GM23338 (cell line): ENCODE measurements at regions not wholly inside any gene's neighbourhood (a gene's known extent, or its start where the extent isn't known, plus 50 kb on each side); places are given as distances from the start of the nearest gene placed in this dataset.

Experiments used
- ATAC-seq: fragments of 200-7000 bp; cut with Tn5 transposase; 3 replicates; pipeline ENCODE4 v1.9.1; 2020
- DNase-seq: peaks from one replicate; pipeline ENCODE4 v3.0.0-alpha.2; 2015; ENCODE audit warnings: low spot score
- H2AFZ ChIP-seq: fragments of 200-600 bp; sonication (generic); 2 replicates; pipeline ENCODE4 v1.8.0; 2016; ENCODE audit warnings: antibody characterized with exemption, mild to moderate bottlenecking, moderate library complexity
- H3F3A ChIP-seq: fragments of 200-600 bp; sonication (generic); replicated peaks from 2 replicates; pipeline ENCODE4 v1.8.0; 2017; ENCODE audit warnings: antibody characterized with exemption, mixed run types, low read depth
- H3K27ac ChIP-seq: fragments of 200-600 bp; sonication (generic); 2 replicates; pipeline ENCODE4 v1.6.1; 2016; ENCODE audit warnings: low read depth
- H3K27me3 ChIP-seq: fragments of 200-600 bp; sonication (generic); 2 replicates; pipeline ENCODE4 v1.8.0; 2016; ENCODE audit warnings: mild to moderate bottlenecking, mixed run types, moderate library complexity; ENCODE audit not compliant: insufficient read depth
- H3K36me3 ChIP-seq: fragments of 200-600 bp; sonication (generic); 2 replicates; pipeline ENCODE4 v1.8.0; 2016; ENCODE audit warnings: mild to moderate bottlenecking; ENCODE audit not compliant: insufficient read depth
- H3K4me1 ChIP-seq: fragments of 200-600 bp; sonication (generic); 2 replicates; pipeline ENCODE4 v1.8.0; 2016; ENCODE audit warnings: mild to moderate bottlenecking, moderate library complexity; ENCODE audit not compliant: insufficient read depth
- H3K4me2 ChIP-seq: fragments of 200-600 bp; sonication (generic); 2 replicates; pipeline ENCODE4 v1.7.1; 2017; ENCODE audit warnings: mixed run types
- H3K4me3 ChIP-seq: fragments of 200-600 bp; sonication (generic); 2 replicates; pipeline ENCODE4 v1.6.1; 2016; ENCODE audit warnings: mixed run types
- H3K79me2 ChIP-seq: fragments of 200-600 bp; sonication (generic); replicated peaks from 2 replicates; pipeline ENCODE4 v1.8.0; 2017; ENCODE audit warnings: mild to moderate bottlenecking; ENCODE audit not compliant: insufficient read depth
- H3K9me2 ChIP-seq: fragments of 200-600 bp; sonication (generic); 2 replicates; pipeline ENCODE4 v1.8.0; 2017; ENCODE audit not compliant: insufficient read depth
- H4K20me1 ChIP-seq: fragments of 200-600 bp; sonication (generic); replicated peaks from 2 replicates; pipeline ENCODE4 v1.8.0; 2017; ENCODE audit warnings: mild to moderate bottlenecking; ENCODE audit not compliant: insufficient read depth
- H3K27ac Mint-ChIP-seq: 2 replicates; pipeline ENCODE4 v1.8.0; 2020; ENCODE audit warnings: inconsistent platforms, mild to moderate bottlenecking, moderate library complexity, mixed read lengths
- H3K27me3 Mint-ChIP-seq: 3 replicates; pipeline ENCODE4 v1.8.0; 2022; ENCODE audit warnings: low read depth, mild to moderate bottlenecking, moderate library complexity, mixed read lengths, inconsistent platforms; ENCODE audit not compliant: insufficient read depth, poor library complexity
- H3K36me3 Mint-ChIP-seq: 3 replicates; pipeline ENCODE4 v1.8.0; 2021; ENCODE audit warnings: low read depth, mild to moderate bottlenecking, inconsistent platforms, moderate library complexity, mixed read lengths
- H3K4me1 Mint-ChIP-seq: 3 replicates; pipeline ENCODE4 v1.8.0; 2020; ENCODE audit warnings: mild to moderate bottlenecking, inconsistent platforms, mixed read lengths
- H3K4me3 Mint-ChIP-seq: 3 replicates; pipeline ENCODE4 v1.8.0; 2021; ENCODE audit warnings: moderate library complexity, mild to moderate bottlenecking, inconsistent platforms, mixed read lengths
- H3K9me3 Mint-ChIP-seq: 3 replicates; pipeline ENCODE4 v1.8.0; 2020; ENCODE audit warnings: moderate library complexity, mild to moderate bottlenecking, inconsistent platforms, mixed read lengths
- CREB1 ChIP-seq: fragments of 250-450 bp; sonication (Bioruptor Pico); IDR thresholded peaks from 2 replicates; pipeline ENCODE4 v1.5.0; 2020; ENCODE audit warnings: low read depth, mild to moderate bottlenecking, moderate library complexity
- ETS1 ChIP-seq: IDR thresholded peaks from 2 replicates; pipeline ENCODE4 v1.6.1; 2016; ENCODE audit warnings: antibody characterized with exemption
- EZH2 ChIP-seq: fragments of 200-600 bp; sonication (generic); IDR thresholded peaks from one replicate; pipeline ENCODE4 v1.8.0; 2017; ENCODE audit warnings: antibody characterized with exemption, mild to moderate bottlenecking, low read depth; ENCODE audit not compliant: unreplicated experiment
- EZH2phosphoT487 ChIP-seq: fragments of 200-600 bp; sonication (generic); IDR thresholded peaks from one replicate; pipeline ENCODE4 v1.8.1; 2018; ENCODE audit warnings: antibody characterized with exemption; ENCODE audit not compliant: unreplicated experiment
- JUNB ChIP-seq: IDR thresholded peaks from one replicate; pipeline ENCODE4 v1.6.1; 2016; ENCODE audit warnings: antibody characterized with exemption; ENCODE audit not compliant: unreplicated experiment
- NANOG ChIP-seq: IDR thresholded peaks from 2 replicates; pipeline ENCODE4 v1.6.1; 2016; ENCODE audit warnings: antibody characterized with exemption, borderline replicate concordance
- POLR2AphosphoS5 ChIP-seq: IDR thresholded peaks from 2 replicates; pipeline ENCODE4 v1.6.1; 2016; ENCODE audit warnings: antibody characterized with exemption, low read depth
- STAT1 ChIP-seq: IDR thresholded peaks from one replicate; pipeline ENCODE4 v1.6.1; 2016; ENCODE audit warnings: antibody characterized with exemption; ENCODE audit not compliant: unreplicated experiment
- ZNF114 ChIP-seq: fragments of 250-450 bp; sonication (Bioruptor Pico); IDR thresholded peaks from 2 replicates; pipeline ENCODE4 v1.5.0; 2020; ENCODE audit warnings: mild to moderate bottlenecking, moderate library complexity
- ZNF331 ChIP-seq: fragments of 250-450 bp; sonication (Bioruptor Pico); IDR thresholded peaks from 2 replicates; pipeline ENCODE4 v1.5.0; 2020; ENCODE audit warnings: low read depth, mild to moderate bottlenecking, moderate library complexity
- ZNF462 ChIP-seq: fragments of 250-450 bp; sonication (Bioruptor Pico); IDR thresholded peaks from 2 replicates; pipeline ENCODE4 v1.5.0; 2020; ENCODE audit warnings: mild to moderate bottlenecking, moderate library complexity
- TF ChIP-seq, protein P1 (sequence below), 2 experiments: fragments of 200-600 bp in 1 of 2; sonication (generic) in 1 of 2; conservative IDR thresholded peaks; 2 replicates each; pipeline versions ENCODE4 v1.5.1 to v1.6.1; 2016 to 2017; ENCODE audit warnings: antibody characterized with exemption in 2 of 2, low read depth in 2 of 2, mild to moderate bottlenecking in 2 of 2, moderate library complexity in 1 of 2
- TF ChIP-seq, protein P2 (sequence below): IDR thresholded peaks from one replicate; pipeline ENCODE4 v1.6.1; 2018; ENCODE audit warnings: antibody characterized with exemption; ENCODE audit not compliant: unreplicated experiment

DNA sequence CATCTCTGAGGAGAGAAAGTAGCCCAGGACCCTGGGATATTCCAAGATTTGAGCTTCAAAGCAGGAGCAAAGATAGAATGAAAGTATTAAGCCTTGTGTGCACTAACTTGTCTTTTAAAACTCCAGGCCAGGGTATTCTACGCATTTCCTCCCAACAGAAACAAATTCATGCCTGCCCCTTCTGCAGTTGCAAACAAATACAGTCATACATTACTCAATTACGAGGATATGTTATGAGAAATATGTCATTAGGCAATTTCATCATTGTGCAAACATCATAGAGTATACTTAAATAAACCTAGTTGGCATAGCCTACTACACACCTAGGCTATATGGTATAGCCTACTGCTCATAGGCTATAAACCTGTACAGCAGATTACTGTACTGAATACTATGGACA is 154.5 kb upstream of the KIAA1217 start:
- H3K79me2 ChIP-seq, result no peaks in the 10 kb centered on the region
- H3K4me3 ChIP-seq, result no peak overlapping the region
- no peaks in the 10 kb centered on the region for H4K20me1 ChIP-seq
- Mint-ChIP-seq H3K27ac (no peak overlapping the region), H3K36me3 (no peaks in the 10 kb centered on the region; the same call in 2 of the 3 replicates), H3K27me3 (peaks cover 4% of the 10 kb centered on the region), H3K4me3 (no peak overlapping the region), H3K4me1 (peaks cover 9% of the 10 kb centered on the region), H3K9me3 (peaks cover 10% of the 10 kb centered on the region; the same call in 1 of the 3 replicates)
- no peaks in the 10 kb centered on the region for H3K27me3 ChIP-seq
- H3F3A ChIP-seq, result no peaks in the 10 kb centered on the region
- H3K4me1 ChIP-seq, result 0 out of 2 replicates have a peak, but pooled peaks cover 4% of the 10 kb centered on the region
- no peaks in the 10 kb centered on the region for H3K36me3 ChIP-seq
- TF ChIP-seq ETS1 (no peak), STAT1 (no peak), EZH2 (no peak), ZNF462 (CRISPR knock-in tag) (no peak), ZNF114 (CRISPR knock-in tag) (no peak), EZH2phosphoT487 (no peak), JUNB (no peak), ZNF331 (CRISPR knock-in tag) (no peak), CREB1 (CRISPR knock-in tag) (no peak), POLR2AphosphoS5 (no peak), NANOG (no peak)
- TF ChIP-seq, protein P1, sequence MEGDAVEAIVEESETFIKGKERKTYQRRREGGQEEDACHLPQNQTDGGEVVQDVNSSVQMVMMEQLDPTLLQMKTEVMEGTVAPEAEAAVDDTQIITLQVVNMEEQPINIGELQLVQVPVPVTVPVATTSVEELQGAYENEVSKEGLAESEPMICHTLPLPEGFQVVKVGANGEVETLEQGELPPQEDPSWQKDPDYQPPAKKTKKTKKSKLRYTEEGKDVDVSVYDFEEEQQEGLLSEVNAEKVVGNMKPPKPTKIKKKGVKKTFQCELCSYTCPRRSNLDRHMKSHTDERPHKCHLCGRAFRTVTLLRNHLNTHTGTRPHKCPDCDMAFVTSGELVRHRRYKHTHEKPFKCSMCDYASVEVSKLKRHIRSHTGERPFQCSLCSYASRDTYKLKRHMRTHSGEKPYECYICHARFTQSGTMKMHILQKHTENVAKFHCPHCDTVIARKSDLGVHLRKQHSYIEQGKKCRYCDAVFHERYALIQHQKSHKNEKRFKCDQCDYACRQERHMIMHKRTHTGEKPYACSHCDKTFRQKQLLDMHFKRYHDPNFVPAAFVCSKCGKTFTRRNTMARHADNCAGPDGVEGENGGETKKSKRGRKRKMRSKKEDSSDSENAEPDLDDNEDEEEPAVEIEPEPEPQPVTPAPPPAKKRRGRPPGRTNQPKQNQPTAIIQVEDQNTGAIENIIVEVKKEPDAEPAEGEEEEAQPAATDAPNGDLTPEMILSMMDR (conservative IDR thresholded peaks at IDR 0.05; ENCODE audit: low read depth in 2 of 2), result no peak
- TF ChIP-seq, protein P2, sequence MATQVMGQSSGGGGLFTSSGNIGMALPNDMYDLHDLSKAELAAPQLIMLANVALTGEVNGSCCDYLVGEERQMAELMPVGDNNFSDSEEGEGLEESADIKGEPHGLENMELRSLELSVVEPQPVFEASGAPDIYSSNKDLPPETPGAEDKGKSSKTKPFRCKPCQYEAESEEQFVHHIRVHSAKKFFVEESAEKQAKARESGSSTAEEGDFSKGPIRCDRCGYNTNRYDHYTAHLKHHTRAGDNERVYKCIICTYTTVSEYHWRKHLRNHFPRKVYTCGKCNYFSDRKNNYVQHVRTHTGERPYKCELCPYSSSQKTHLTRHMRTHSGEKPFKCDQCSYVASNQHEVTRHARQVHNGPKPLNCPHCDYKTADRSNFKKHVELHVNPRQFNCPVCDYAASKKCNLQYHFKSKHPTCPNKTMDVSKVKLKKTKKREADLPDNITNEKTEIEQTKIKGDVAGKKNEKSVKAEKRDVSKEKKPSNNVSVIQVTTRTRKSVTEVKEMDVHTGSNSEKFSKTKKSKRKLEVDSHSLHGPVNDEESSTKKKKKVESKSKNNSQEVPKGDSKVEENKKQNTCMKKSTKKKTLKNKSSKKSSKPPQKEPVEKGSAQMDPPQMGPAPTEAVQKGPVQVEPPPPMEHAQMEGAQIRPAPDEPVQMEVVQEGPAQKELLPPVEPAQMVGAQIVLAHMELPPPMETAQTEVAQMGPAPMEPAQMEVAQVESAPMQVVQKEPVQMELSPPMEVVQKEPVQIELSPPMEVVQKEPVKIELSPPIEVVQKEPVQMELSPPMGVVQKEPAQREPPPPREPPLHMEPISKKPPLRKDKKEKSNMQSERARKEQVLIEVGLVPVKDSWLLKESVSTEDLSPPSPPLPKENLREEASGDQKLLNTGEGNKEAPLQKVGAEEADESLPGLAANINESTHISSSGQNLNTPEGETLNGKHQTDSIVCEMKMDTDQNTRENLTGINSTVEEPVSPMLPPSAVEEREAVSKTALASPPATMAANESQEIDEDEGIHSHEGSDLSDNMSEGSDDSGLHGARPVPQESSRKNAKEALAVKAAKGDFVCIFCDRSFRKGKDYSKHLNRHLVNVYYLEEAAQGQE, result no peak
- no peak overlapping the region for H3K27ac ChIP-seq
- no peak for DNase-seq
- no peak overlapping the region for H3K4me2 ChIP-seq
- H3K9me2 ChIP-seq, result no peaks in the 10 kb centered on the region
- 0 out of 2 replicates have a peak overlapping the region, but pooled peaks have one; percentile 5 for H2AFZ ChIP-seq
- no peak for ATAC-seq
